ENCODE measurements at regions not wholly inside any gene's neighbourhood (a gene's known extent, or its start where the extent isn't known, plus 50 kb on each side); places are given as distances from the start of the nearest gene placed in this dataset.

DNA sequence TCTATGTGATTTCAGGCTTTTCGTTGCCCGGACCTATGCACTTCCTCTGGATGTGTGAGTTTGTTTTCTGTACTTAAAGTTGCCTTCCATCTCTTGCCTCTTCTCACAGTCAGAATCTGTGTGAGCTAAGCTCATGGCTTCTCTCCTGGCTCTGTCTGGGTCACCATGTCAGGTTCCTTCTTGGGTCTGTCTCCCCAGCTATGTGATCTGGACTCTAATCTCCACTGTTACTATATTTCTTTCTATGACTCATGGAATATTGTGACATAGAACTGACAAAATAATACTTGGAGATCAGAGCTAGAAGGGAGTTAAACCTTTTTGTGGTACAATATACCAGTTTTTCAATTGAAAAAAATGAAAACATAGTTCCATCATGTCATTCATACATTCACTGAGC is 172.7 kb upstream of the FGGY start:
- FAIRE-seq, result no peak
- no peak for TF ChIP-seq ERF (CRISPR knock-in tag; IDR thresholded peaks at IDR 0.05)
- no peak for TF ChIP-seq U2AF2 (optimal IDR thresholded peaks at IDR 0.05; ENCODE audit: low read depth, low read length)
- TF ChIP-seq GABPA (tag; conservative IDR thresholded peaks at IDR 0.05; ENCODE audit: low read depth), result no peak
- TF ChIP-seq KDM1A (IDR thresholded peaks at IDR 0.05), result no peak
- no peak for TF ChIP-seq CEBPG (CRISPR knock-in tag; IDR thresholded peaks at IDR 0.05)
- 0 out of 4 replicates have a peak, but pooled peaks of 1 of the 2 experiments have one; percentile 10 for TF ChIP-seq CEBPG (tag; conservative IDR thresholded peaks at IDR 0.05 in 1 of 2, IDR thresholded peaks at IDR 0.05 in 1 of 2)
- no peak for TF ChIP-seq GATA2 (CRISPR knock-in tag; IDR thresholded peaks at IDR 0.05)
- TF ChIP-seq KDM5B (IDR thresholded peaks at IDR 0.05; ENCODE audit: insufficient replicate concordance, low read depth, low read length), result no peak
- no peak for TF ChIP-seq ZNF140 (CRISPR knock-in tag; IDR thresholded peaks at IDR 0.05)
- CTCF ChIA-PET (ENCODE audit: low intra/inter-chr PET ratio), result no interaction called here
- no peaks in the 10 kb centered on the region for H3K79me2 ChIP-seq (ENCODE audit: control insufficient read depth, insufficient read depth, low read length)
- H3K9me1 ChIP-seq (ENCODE audit: control insufficient read depth, insufficient read depth, low read length), result no peaks in the 10 kb centered on the region
- no peak overlapping the region for H2AFZ ChIP-seq (ENCODE audit: low read depth, low read length)
- POLR2A ChIA-PET, result interaction anchor here (0.7 kb wide), 1 partner anchor 340 kb away, joined by 3 read pairs; the partner anchor contains the start of gene JUN
- no peak for DNase-seq (ENCODE audit: extremely low read depth in 1 of 4, low spot score in 3 of 4)
- no peaks in the 10 kb centered on the region; a peak in 1 of 5 replicates for H3K4me1 ChIP-seq (replicated peaks in 1 of 2; ENCODE audit: control insufficient read depth in 2 of 2, insufficient read depth in 2 of 2, low read length in 2 of 2)
- 3% methylated on average over 2 of the region's 2 CpGs for WGBS (ENCODE audit: insufficient coverage, low coverage, missing lambda C conversion rate)
- no peak overlapping the region for H3K9ac ChIP-seq (ENCODE audit: insufficient read depth in 1 of 2, low read depth in 2 of 2, low read length in 2 of 2)
- H3K4me3 ChIP-seq, result no peak overlapping the region
- no peak for ATAC-seq
- intact Hi-C loops (cut with micrococcal nuclease) (no loop called here), in situ Hi-C loops (cut with MboI) (no loop called here)
- no peak overlapping the region for H3K27ac ChIP-seq (ENCODE audit: extremely low read depth, low read depth, low read length)
- no peaks in the 10 kb centered on the region for H3K9me3 ChIP-seq (replicated peaks; ENCODE audit: control insufficient read depth, insufficient read depth, low read depth, low read length)
- no peaks in the 10 kb centered on the region for H4K20me1 ChIP-seq (replicated peaks; ENCODE audit: control insufficient read depth, insufficient read depth, low read length)
- BruUV-seq (replicated peaks), result no TSS peak
- H3K4me2 ChIP-seq (ENCODE audit: insufficient read depth, low read length), result no peak overlapping the region
- no peaks in the 10 kb centered on the region for H3K36me3 ChIP-seq (ENCODE audit: control insufficient read depth, insufficient read depth, low read length)
- H3K27me3 ChIP-seq (ENCODE audit: control insufficient read depth in 2 of 2, insufficient read depth in 2 of 2, low read length in 2 of 2), result 0 out of 5 replicates have a peak, but pooled peaks cover 0 to 5% of the 10 kb centered on the region in 2 experiments
